K562 (cell line): ENCODE measurements at regions not wholly inside any gene's neighbourhood (a gene's known extent, or its start where the extent isn't known, plus 50 kb on each side); places are given as distances from the start of the nearest gene placed in this dataset.

Experiments used
- ATAC-seq: fragments of 200-7000 bp; cut with Tn5 transposase; 3 replicates; pipeline ENCODE4 v1.9.1; 2020; ENCODE audit warnings: moderate library complexity
- BruUV-seq: library from RNA; stranded (reverse); fragments of 400-500 nt; replicated peaks from 2 replicates; lab custom pipeline; 2021; lab: Mats Ljungman, UMichigan
- CTCF ChIA-PET: fragments of 300-600 bp; formaldehyde crosslinking; extraction: SDS; loops from one replicate; lab custom pipeline; 2021; ENCODE audit warnings: low intra/inter-chr PET ratio; lab: Yijun Ruan, JAX
- POLR2A ChIA-PET: fragments of 300-600, 350-650 bp; sonication (Branson Sonifier 250); formaldehyde crosslinking; extraction: SDS; loops from one replicate; lab custom pipeline; 2021; ENCODE audit warnings: antibody characterized with exemption, inconsistent platforms; lab: Yijun Ruan, JAX
- DNase-seq, 4 experiments: peaks; one replicate each; pipeline versions ENCODE4 v3.0.0 to v3.0.0-alpha.2; 2011 to 2018; ENCODE audit warnings: low spot score in 3 of 4, mixed read lengths in 3 of 4; ENCODE audit errors: extremely low read depth in 1 of 4
- FAIRE-seq: peaks from 2 replicates; lab custom pipeline; 2011; peaks lifted over from hg19 to GRCh38; lab: Jason Lieb, UNC
- H2AFZ ChIP-seq: 2 replicates; pipeline ENCODE4 v1.6.0; 2011; ENCODE audit warnings: low read depth, low read length, control low read depth, inconsistent platforms
- H3K27ac ChIP-seq: fragments of 200-600 bp; 3 replicates; pipeline ENCODE4 v1.8.0; 2011; ENCODE audit warnings: low read depth, mild to moderate bottlenecking, control low read depth, inconsistent platforms, low read length, moderate library complexity, mixed read lengths; ENCODE audit errors: extremely low read depth
- H3K27me3 ChIP-seq, 2 experiments: fragments of 300-600 bp in 1 of 2; 2 replicates in 1 of 2; 3 replicates in 1 of 2; pipeline versions ENCODE4 v1.6.0 to v1.8.0; 2011; ENCODE audit warnings: inconsistent platforms in 2 of 2, low read length in 2 of 2, mild to moderate bottlenecking in 1 of 2, mixed read lengths in 1 of 2, moderate library complexity in 1 of 2; ENCODE audit not compliant: control insufficient read depth in 2 of 2, insufficient read depth in 2 of 2
- H3K36me3 ChIP-seq: fragments of 300-600 bp; 3 replicates; pipeline ENCODE4 v1.8.0; 2011; ENCODE audit warnings: mild to moderate bottlenecking, low read length, inconsistent platforms; ENCODE audit not compliant: control insufficient read depth, insufficient read depth
- H3K4me1 ChIP-seq, 2 experiments: fragments of 200-600 bp in 1 of 2; replicated peaks in 1 of 2; 2 replicates in 1 of 2; 3 replicates in 1 of 2; pipeline versions ENCODE4 v1.5.1 to v1.8.0; 2011; ENCODE audit warnings: inconsistent platforms in 2 of 2, low read length in 2 of 2, mild to moderate bottlenecking in 1 of 2, mixed read lengths in 1 of 2, moderate library complexity in 1 of 2; ENCODE audit not compliant: control insufficient read depth in 2 of 2, insufficient read depth in 2 of 2
- H3K4me2 ChIP-seq: 2 replicates; pipeline ENCODE4 v1.6.1; 2011; ENCODE audit warnings: low read length, control low read depth, inconsistent platforms, mixed read lengths; ENCODE audit not compliant: insufficient read depth
- H3K4me3 ChIP-seq: fragments of 200-600 bp; sonication (generic), shearing (Covaris generic); 2 replicates; pipeline ENCODE4 v1.5.1; 2016; ENCODE audit warnings: control low read depth, inconsistent platforms
- H3K79me2 ChIP-seq: fragments of 200-600 bp; 3 replicates; pipeline ENCODE4 v1.8.0; 2011; ENCODE audit warnings: low read length, inconsistent platforms; ENCODE audit not compliant: control insufficient read depth, insufficient read depth
- H3K9ac ChIP-seq, 2 experiments: 2 replicates each; pipeline versions ENCODE4 v1.6.0 to v1.6.1; 2011; ENCODE audit warnings: low read depth in 2 of 2, low read length in 2 of 2, control low read depth in 1 of 2, inconsistent platforms in 1 of 2, mild to moderate bottlenecking in 1 of 2, mixed read lengths in 1 of 2; ENCODE audit not compliant: insufficient read depth in 1 of 2
- H3K9me1 ChIP-seq: one replicate; pipeline ENCODE4 v1.6.0; 2011; ENCODE audit warnings: inconsistent platforms, mild to moderate bottlenecking, low read length, moderate library complexity; ENCODE audit not compliant: control insufficient read depth, insufficient read depth
- H3K9me3 ChIP-seq: replicated peaks from 2 replicates; pipeline ENCODE4 v1.5.1; 2011; ENCODE audit warnings: low read depth, low read length, inconsistent platforms; ENCODE audit not compliant: control insufficient read depth, insufficient read depth
- H4K20me1 ChIP-seq: replicated peaks from 2 replicates; pipeline ENCODE4 v1.6.1; 2011; ENCODE audit warnings: low read length, inconsistent platforms, mixed read lengths; ENCODE audit not compliant: control insufficient read depth, insufficient read depth
- BHLHE40 ChIP-seq: IDR thresholded peaks from 2 replicates; pipeline ENCODE4 v1.6.1; 2011; ENCODE audit warnings: low read length, improper control_type of control experiment
- CREM ChIP-seq: IDR thresholded peaks from 2 replicates; pipeline ENCODE4 v1.6.1; 2014; ENCODE audit warnings: antibody characterized with exemption, low read depth
- DMBX1 ChIP-seq: fragments of 250-450 bp; sonication (Bioruptor Pico); IDR thresholded peaks from 2 replicates; pipeline ENCODE4 v1.8.0; 2022; ENCODE audit warnings: inconsistent platforms, mild to moderate bottlenecking, moderate library complexity, borderline replicate concordance
- ELF2 ChIP-seq: fragments of 250-450 bp; sonication (Bioruptor Pico); IDR thresholded peaks from 2 replicates; pipeline ENCODE4 v1.5.0; 2021; ENCODE audit warnings: mild to moderate bottlenecking
- FOXP1 ChIP-seq: sonication (generic); formaldehyde crosslinking; IDR thresholded peaks from 2 replicates; pipeline ENCODE4 v1.8.0; 2022; ENCODE audit warnings: mild to moderate bottlenecking, missing genetic modification reagents
- JUND ChIP-seq, 2 experiments: IDR thresholded peaks; 2 replicates in 1 of 2; 3 replicates in 1 of 2; pipeline ENCODE4 v1.6.1; 2011; ENCODE audit warnings: borderline replicate concordance in 2 of 2, low read depth in 2 of 2, low read length in 2 of 2, improper control_type of control experiment in 1 of 2, missing biosample characterization in 1 of 2, missing genetic modification characterization in 1 of 2, missing genetic modification reagents in 1 of 2
- KDM5B ChIP-seq: fragments of 200-600 bp; sonication (generic); IDR thresholded peaks from 2 replicates; pipeline ENCODE4 v1.6.1; 2012; ENCODE audit warnings: low read depth, mild to moderate bottlenecking, moderate library complexity, low read length, control low read depth, inconsistent platforms; ENCODE audit not compliant: insufficient replicate concordance
- MIER1 ChIP-seq: fragments of 450-650 bp; IDR thresholded peaks from 2 replicates; pipeline ENCODE4 v1.6.1; 2016; ENCODE audit warnings: antibody characterized with exemption, mild to moderate bottlenecking, low read depth
- NFATC3 ChIP-seq: fragments of 450-650 bp; IDR thresholded peaks from 2 replicates; pipeline ENCODE4 v1.6.1; 2017; ENCODE audit warnings: mild to moderate bottlenecking
- SAFB2 ChIP-seq: fragments of 200-400 bp; formaldehyde crosslinking; IDR thresholded peaks from 2 replicates; pipeline ENCODE4 v1.6.1; 2018; ENCODE audit warnings: borderline replicate concordance, low read length, low read depth, moderate library complexity; ENCODE audit not compliant: severe bottlenecking
- ZZZ3 ChIP-seq: fragments of 450-650 bp; IDR thresholded peaks from 2 replicates; pipeline ENCODE4 v1.6.1; 2016; ENCODE audit warnings: antibody characterized with exemption, mild to moderate bottlenecking, moderate library complexity
- WGBS: fragments of 100-300 bp; shearing (Covaris generic); methylation state at CpG from one replicate; pipeline ENCODE4 v1.1.6; 2016; ENCODE audit warnings: low coverage, mixed read lengths; ENCODE audit not compliant: insufficient coverage; ENCODE audit errors: missing lambda C conversion rate; 5-methylcytosine and 5-hydroxymethylcytosine counted together
- in situ Hi-C: fragments of 300-500 bp; cut with MboI; formaldehyde crosslinking; loops from 4 replicates; pipeline ENCODE4 v1.15.0; 2018; ENCODE audit warnings: inconsistent platforms, mixed read lengths
- intact Hi-C: fragments of 100-400 bp; cut with micrococcal nuclease; formaldehyde crosslinking; loops from 2 replicates; pipeline ENCODE4 v1.14.2; 2022
- TF ChIP-seq, protein P1 (sequence below), 3 experiments: fragments of 200-800 bp in 1 of 3; sonication (Bioruptor generic) in 1 of 3; sonication (generic) in 1 of 3; formaldehyde crosslinking in 1 of 3; IDR thresholded peaks; 2 replicates each; pipeline versions ENCODE4 v1.6.1 to v1.8.0; 2016 to 2022; ENCODE audit warnings: mild to moderate bottlenecking in 2 of 3, missing compliant biosample characterization in 2 of 3, missing genetic modification characterization in 2 of 3, missing genetic modification reagents in 1 of 3
- TF ChIP-seq, protein P2 (sequence below): sonication (generic); formaldehyde crosslinking; IDR thresholded peaks from 2 replicates; pipeline ENCODE4 v1.8.0; 2022; ENCODE audit warnings: missing genetic modification reagents, mild to moderate bottlenecking, moderate library complexity, borderline replicate concordance
- TF ChIP-seq, protein P3 (sequence below): sonication (generic); formaldehyde crosslinking; IDR thresholded peaks from 2 replicates; pipeline ENCODE4 v1.8.0; 2022; ENCODE audit warnings: mild to moderate bottlenecking, missing genetic modification reagents
- TF ChIP-seq, protein P4 (sequence below): fragments of 450-650 bp; conservative IDR thresholded peaks from 2 replicates; pipeline ENCODE4 v1.6.1; 2016; ENCODE audit warnings: missing genetic modification characterization, low read depth, mild to moderate bottlenecking, missing compliant biosample characterization, moderate library complexity

DNA sequence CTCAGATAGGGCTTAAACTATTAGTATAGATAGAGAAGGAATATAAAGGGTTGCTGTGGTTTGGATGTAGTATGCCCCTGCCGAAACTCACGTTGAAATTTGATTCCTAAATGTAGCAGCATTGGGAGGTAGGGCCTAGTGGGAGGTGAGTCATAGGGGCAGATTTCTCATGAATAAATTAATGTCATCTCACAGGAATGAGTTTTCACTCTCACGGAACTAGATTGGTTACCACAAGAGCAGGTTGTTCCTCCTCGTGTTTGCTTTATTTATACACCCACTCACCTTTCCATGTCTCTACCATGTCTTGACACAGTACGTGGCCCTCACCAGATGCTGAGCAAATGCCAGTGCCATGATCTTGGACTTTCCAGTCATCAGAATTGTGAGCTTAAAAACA, 218.2 kb downstream of the RBM43 start:
- H2AFZ ChIP-seq, result no peak overlapping the region
- no peaks in the 10 kb centered on the region for H3K9me3 ChIP-seq
- H3K9ac ChIP-seq, result no peak overlapping the region
- CTCF ChIA-PET, result no interaction called here
- H3K4me1 ChIP-seq, result no peaks in the 10 kb centered on the region
- no peaks in the 10 kb centered on the region for H3K36me3 ChIP-seq
- 1% methylated on average over 5 of the region's 5 CpGs for WGBS
- FAIRE-seq (no peak), ATAC-seq (no peak), DNase-seq (no peak)
- H4K20me1 ChIP-seq, result no peaks in the 10 kb centered on the region
- intact Hi-C loops, result no loop called here
- H3K9me1 ChIP-seq, result no peaks in the 10 kb centered on the region
- no peaks in the 10 kb centered on the region for H3K79me2 ChIP-seq
- H3K4me2 ChIP-seq, result no peak overlapping the region
- no TSS peak for BruUV-seq
- H3K4me3 ChIP-seq, result no peak overlapping the region
- no peaks in the 10 kb centered on the region for H3K27me3 ChIP-seq
- in situ Hi-C loops, result no loop called here
- no peak overlapping the region for H3K27ac ChIP-seq
- POLR2A ChIA-PET, result interaction anchor here (0.6 kb wide), 1 partner anchor 8 kb away, joined by 3 read pairs; no protein-coding TSS in a partner anchor
- TF ChIP-seq, protein P1, sequence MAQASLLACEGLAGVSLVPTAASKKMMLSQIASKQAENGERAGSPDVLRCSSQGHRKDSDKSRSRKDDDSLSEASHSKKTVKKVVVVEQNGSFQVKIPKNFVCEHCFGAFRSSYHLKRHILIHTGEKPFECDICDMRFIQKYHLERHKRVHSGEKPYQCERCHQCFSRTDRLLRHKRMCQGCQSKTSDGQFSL (CRISPR knock-in tag; IDR thresholded peaks at IDR 0.05), result no peak
- TF ChIP-seq, protein P1 (tag; IDR thresholded peaks at IDR 0.05), result no peak
- TF ChIP-seq JUND (IDR thresholded peaks at IDR 0.05; ENCODE audit: borderline replicate concordance, low read depth, low read length), result no peak
- no peak for TF ChIP-seq JUND (tag; IDR thresholded peaks at IDR 0.05; ENCODE audit: borderline replicate concordance, low read depth, low read length)
- TF ChIP-seq, protein P2, sequence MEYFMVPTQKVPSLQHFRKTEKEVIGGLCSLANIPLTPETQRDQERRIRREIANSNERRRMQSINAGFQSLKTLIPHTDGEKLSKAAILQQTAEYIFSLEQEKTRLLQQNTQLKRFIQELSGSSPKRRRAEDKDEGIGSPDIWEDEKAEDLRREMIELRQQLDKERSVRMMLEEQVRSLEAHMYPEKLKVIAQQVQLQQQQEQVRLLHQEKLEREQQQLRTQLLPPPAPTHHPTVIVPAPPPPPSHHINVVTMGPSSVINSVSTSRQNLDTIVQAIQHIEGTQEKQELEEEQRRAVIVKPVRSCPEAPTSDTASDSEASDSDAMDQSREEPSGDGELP (CRISPR knock-in tag), result no peak
- no peak for TF ChIP-seq SAFB2
- TF ChIP-seq ZZZ3, result no peak
- no peak for TF ChIP-seq CREM
- no peak for TF ChIP-seq MIER1
- TF ChIP-seq, protein P3, sequence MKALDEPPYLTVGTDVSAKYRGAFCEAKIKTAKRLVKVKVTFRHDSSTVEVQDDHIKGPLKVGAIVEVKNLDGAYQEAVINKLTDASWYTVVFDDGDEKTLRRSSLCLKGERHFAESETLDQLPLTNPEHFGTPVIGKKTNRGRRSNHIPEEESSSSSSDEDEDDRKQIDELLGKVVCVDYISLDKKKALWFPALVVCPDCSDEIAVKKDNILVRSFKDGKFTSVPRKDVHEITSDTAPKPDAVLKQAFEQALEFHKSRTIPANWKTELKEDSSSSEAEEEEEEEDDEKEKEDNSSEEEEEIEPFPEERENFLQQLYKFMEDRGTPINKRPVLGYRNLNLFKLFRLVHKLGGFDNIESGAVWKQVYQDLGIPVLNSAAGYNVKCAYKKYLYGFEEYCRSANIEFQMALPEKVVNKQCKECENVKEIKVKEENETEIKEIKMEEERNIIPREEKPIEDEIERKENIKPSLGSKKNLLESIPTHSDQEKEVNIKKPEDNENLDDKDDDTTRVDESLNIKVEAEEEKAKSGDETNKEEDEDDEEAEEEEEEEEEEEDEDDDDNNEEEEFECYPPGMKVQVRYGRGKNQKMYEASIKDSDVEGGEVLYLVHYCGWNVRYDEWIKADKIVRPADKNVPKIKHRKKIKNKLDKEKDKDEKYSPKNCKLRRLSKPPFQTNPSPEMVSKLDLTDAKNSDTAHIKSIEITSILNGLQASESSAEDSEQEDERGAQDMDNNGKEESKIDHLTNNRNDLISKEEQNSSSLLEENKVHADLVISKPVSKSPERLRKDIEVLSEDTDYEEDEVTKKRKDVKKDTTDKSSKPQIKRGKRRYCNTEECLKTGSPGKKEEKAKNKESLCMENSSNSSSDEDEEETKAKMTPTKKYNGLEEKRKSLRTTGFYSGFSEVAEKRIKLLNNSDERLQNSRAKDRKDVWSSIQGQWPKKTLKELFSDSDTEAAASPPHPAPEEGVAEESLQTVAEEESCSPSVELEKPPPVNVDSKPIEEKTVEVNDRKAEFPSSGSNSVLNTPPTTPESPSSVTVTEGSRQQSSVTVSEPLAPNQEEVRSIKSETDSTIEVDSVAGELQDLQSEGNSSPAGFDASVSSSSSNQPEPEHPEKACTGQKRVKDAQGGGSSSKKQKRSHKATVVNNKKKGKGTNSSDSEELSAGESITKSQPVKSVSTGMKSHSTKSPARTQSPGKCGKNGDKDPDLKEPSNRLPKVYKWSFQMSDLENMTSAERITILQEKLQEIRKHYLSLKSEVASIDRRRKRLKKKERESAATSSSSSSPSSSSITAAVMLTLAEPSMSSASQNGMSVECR (CRISPR knock-in tag), result no peak
- no peak for TF ChIP-seq NFATC3
- TF ChIP-seq DMBX1, result no peak
- TF ChIP-seq, protein P4, sequence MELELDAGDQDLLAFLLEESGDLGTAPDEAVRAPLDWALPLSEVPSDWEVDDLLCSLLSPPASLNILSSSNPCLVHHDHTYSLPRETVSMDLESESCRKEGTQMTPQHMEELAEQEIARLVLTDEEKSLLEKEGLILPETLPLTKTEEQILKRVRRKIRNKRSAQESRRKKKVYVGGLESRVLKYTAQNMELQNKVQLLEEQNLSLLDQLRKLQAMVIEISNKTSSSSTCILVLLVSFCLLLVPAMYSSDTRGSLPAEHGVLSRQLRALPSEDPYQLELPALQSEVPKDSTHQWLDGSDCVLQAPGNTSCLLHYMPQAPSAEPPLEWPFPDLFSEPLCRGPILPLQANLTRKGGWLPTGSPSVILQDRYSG (tag), result no peak
- TF ChIP-seq BHLHE40, result no peak
- TF ChIP-seq KDM5B, result no peak
- TF ChIP-seq FOXP1 (CRISPR knock-in tag), result no peak
- TF ChIP-seq ELF2 (CRISPR knock-in tag), result no peak
